Spleen (tissue), 7 donors: ENCODE measurements at regions not wholly inside any gene's neighbourhood (a gene's known extent, or its start where the extent isn't known, plus 50 kb on each side); places are given as distances from the start of the nearest gene placed in this dataset.

Experiments
- CTCF ChIP-seq, 11 experiments: fragments of 200-600 bp in 7 of 11; fragments of 450-650 bp in 4 of 11; sonication (generic) in 4 of 11; IDR thresholded peaks in 8 of 11; conservative IDR thresholded peaks in 3 of 11; 1 replicate in 7 of 11; 2 replicates in 4 of 11; pipeline versions ENCODE4 v1.4.0 to v1.8.0; 2016 to 2021; ENCODE audit warnings: antibody characterized with exemption in 11 of 11, inconsistent platforms in 4 of 11, mild to moderate bottlenecking in 1 of 11
- POLR2A ChIP-seq, 3 donors: fragments of 450-650 bp; IDR thresholded peaks; one replicate each; pipeline ENCODE4 v1.5.1; 2017; ENCODE audit warnings: antibody characterized with exemption in 3 of 3, mild to moderate bottlenecking in 1 of 3
- POLR2AphosphoS5 ChIP-seq, 3 donors: sonication (generic); formaldehyde crosslinking; IDR thresholded peaks; one replicate each; pipeline ENCODE4 v1.5.1; 2017; ENCODE audit warnings: antibody characterized with exemption in 3 of 3
- donor health status: DM: no; HTN: no; CAD: no; lungs with moderate emphysema.
- donor health status: DM: no; HTN: no; CAD: no.
- donor health status: DM: no; HTN: no; CAD: no.

DNA sequence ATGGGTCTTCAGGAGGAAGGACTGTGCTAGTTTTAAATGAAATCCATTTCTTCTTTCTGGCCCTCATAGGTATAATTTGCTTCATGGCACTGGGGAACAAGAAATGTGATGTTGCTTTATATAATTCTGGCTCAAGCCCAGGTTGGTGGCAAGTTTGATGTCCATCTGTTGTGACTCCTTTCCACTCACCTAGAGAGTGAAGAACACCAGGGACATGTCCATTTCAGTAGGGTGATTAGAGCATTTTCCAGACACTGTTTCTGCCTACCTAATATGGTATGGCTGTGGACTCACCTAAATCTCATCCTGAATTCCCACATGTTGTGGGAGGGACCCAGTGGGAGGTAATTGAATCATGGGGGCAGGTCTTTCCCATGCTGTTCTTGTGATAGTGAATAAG lies 278.1 kb downstream of the LMX1A start:
- TF ChIP-seq CTCF (IDR thresholded peaks at IDR 0.05 in 8 of 11, conservative IDR thresholded peaks at IDR 0.05 in 3 of 11) = no peak
- TF ChIP-seq POLR2A (IDR thresholded peaks at IDR 0.05) = no peak
- TF ChIP-seq POLR2AphosphoS5 (IDR thresholded peaks at IDR 0.05) = no peak
